ENCODE measurements at regions not wholly inside any gene's neighbourhood (a gene's known extent, or its start where the extent isn't known, plus 50 kb on each side); places are given as distances from the start of the nearest gene placed in this dataset.
A peak's percentile ranks its signal among the peaks of the same experiment; 100 is the strongest.

GRCh38 chr2:239865059-239865639, 160.0 kb downstream of the NDUFA10 start:
- DNase-seq: no peak

- no peak for DNase-seq
Observed at GRCh38 chr2:239864247-239865058, 160.7 kb downstream of the NDUFA10 start.

- DNase-seq: no peak
Observed at GRCh38 chr2:239862613-239863012, 162.5 kb downstream of the NDUFA10 start.

GRCh38 chr2:239858179-239858578, 167.0 kb downstream of the NDUFA10 start:
- no peak for DNase-seq

- DNase-seq: no peak
Observed at GRCh38 chr2:239857591-239857990, 167.6 kb downstream of the NDUFA10 start.

- DNase-seq: no peak
Observed at GRCh38 chr2:239856620-239857285, 168.4 kb downstream of the NDUFA10 start.

GRCh38 chr2:239855863-239856587, 169.1 kb downstream of the NDUFA10 start:
- DNase-seq: no peak

GRCh38 chr2:239854596-239854995, 170.5 kb downstream of the NDUFA10 start:
- no peak for DNase-seq

GRCh38 chr2:239853706-239854327, 171.3 kb downstream of the NDUFA10 start:
- no peak for DNase-seq

- peak; percentile 25 for DNase-seq
Observed at GRCh38 chr2:239853121-239853520, 172.0 kb downstream of the NDUFA10 start.

- peak; percentile 32 for DNase-seq
Observed at GRCh38 chr2:239852272-239852671, 172.9 kb downstream of the NDUFA10 start.

GRCh38 chr2:239846789-239847676, 178.1 kb downstream of the NDUFA10 start:
- peak; percentile 26 for DNase-seq

GRCh38 chr2:239845968-239846367, 179.2 kb downstream of the NDUFA10 start:
- DNase-seq: no peak

- DNase-seq: no peak
Observed at GRCh38 chr2:239839306-239839705, 185.8 kb downstream of the NDUFA10 start.

GRCh38 chr2:239836021-239836765, 188.9 kb downstream of the NDUFA10 start:
- peak; percentile 37 for DNase-seq

GRCh38 chr2:239835056-239835455, 190.1 kb downstream of the NDUFA10 start:
- peak; percentile 11 for DNase-seq

- peak; percentile 28 for DNase-seq
Observed at GRCh38 chr2:239834143-239834542, 191.0 kb downstream of the NDUFA10 start.

- DNase-seq: peak; percentile 43
Observed at GRCh38 chr2:239833269-239834109, 191.7 kb downstream of the NDUFA10 start.

- DNase-seq: peak; percentile 35
Observed at GRCh38 chr2:239832490-239833268, 192.5 kb downstream of the NDUFA10 start.
